Pancreas (tissue), 10 donors: ENCODE measurements at regions not wholly inside any gene's neighbourhood (a gene's known extent, or its start where the extent isn't known, plus 50 kb on each side); places are given as distances from the start of the nearest gene placed in this dataset.

Experiments
- ATAC-seq, 4 donors: fragments of 200-7000 bp; cut with Tn5 transposase; one replicate each; pipeline versions ENCODE4 v1.8.0 to v1.9.1; 2020; ENCODE audit warnings: mild to moderate bottlenecking in 4 of 4, moderate library complexity in 4 of 4
- DNase-seq, 6 donors: peaks; one replicate each; pipeline ENCODE4 v3.0.0-alpha.2; 2020
- FAIRE-seq: peaks from 2 replicates; lab custom pipeline; 2012; peaks lifted over from hg19 to GRCh38; lab: Jason Lieb, UNC
- H3K27ac ChIP-seq, 4 donors: fragments of 200-600 bp; sonication (generic); 1 replicate in 3 of 4; 2 replicates in 1 of 4; pipeline versions ENCODE4 v1.5.0 to v1.8.0; 2020
- H3K27me3 ChIP-seq, 4 donors: fragments of 200-600 bp; one replicate each; pipeline ENCODE4 v1.8.0; 2021
- H3K36me3 ChIP-seq, 3 donors: fragments of 200-600 bp; sonication (generic) in 1 of 3; one replicate each; pipeline versions ENCODE4 v1.5.0 to v1.8.0; 2020 to 2021
- H3K4me1 ChIP-seq, 3 donors: fragments of 200-600 bp; one replicate each; pipeline ENCODE4 v1.8.0; 2021
- H3K4me3 ChIP-seq, 4 donors: fragments of 200-600 bp; sonication (generic) in 2 of 4; one replicate each; pipeline versions ENCODE4 v1.5.0 to v1.8.0; 2020 to 2021
- H3K9me3 ChIP-seq, 4 donors: fragments of 200-600 bp; one replicate each; pipeline ENCODE4 v1.8.0; 2021
- WGBS, 2 donors: extraction: QIAGEN DNeasy Blood & Tissue Kit; methylation state at CpG; one replicate each; pipeline ENCODE4 v1.1.7; 2013; 5-methylcytosine and 5-hydroxymethylcytosine counted together
- intact Hi-C, 3 donors: fragments of 100-400 bp; cut with DNase I; formaldehyde crosslinking; loops; one replicate each; pipeline versions ENCODE4 v1.11.1 to v1.14.2; 2022
- TF ChIP-seq, protein P1 (sequence below), 4 donors: fragments of 200-600 bp; sonication (generic) in 3 of 4; IDR thresholded peaks; one replicate each; pipeline versions ENCODE4 v1.5.0 to v1.8.0; 2021; ENCODE audit warnings: antibody characterized with exemption in 4 of 4
- donor health status: healthy with polysubstance abuse.
- donor health status: DM: no; HTN: no; CAD: no; lungs with moderate emphysema.
- donor health status: DM: no; HTN: no; CAD: no.
- donor health status: control.
- donor health status: control.
- donor health status: Bipolar disorder and iron deficiency.
- donor health status: DM: yes; HTN: yes; CAD: no.
- donor health status: DM: no; HTN: no; CAD: no.
- donor health status: DM: no; HTN: no; CAD: no.
- donor health status: DM: yes; HTN: yes; CAD: no.

DNA sequence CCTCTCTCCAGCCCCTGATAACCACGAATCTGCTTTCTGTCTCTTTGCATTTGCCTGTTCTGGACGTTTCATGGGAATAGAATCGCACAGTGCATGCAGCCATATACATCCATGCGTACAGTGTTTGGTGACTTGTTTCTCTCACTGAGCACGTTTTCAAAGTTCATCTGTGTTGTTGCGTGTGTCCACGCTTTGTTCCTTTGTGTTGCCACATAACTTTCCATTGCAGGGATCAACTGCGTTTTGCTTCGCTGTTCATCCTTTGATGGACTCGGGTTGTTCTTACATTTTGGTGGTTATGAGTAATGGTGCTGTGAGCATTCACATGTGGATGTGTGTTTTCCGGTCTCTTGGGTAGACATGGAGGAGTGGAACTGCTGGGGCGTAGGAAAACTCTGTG, 56.4 kb upstream of the TAMM41 start:
- Histone ChIP-seq H3K9me3 (no peaks in the 10 kb centered on the region), H3K27ac (no peak overlapping the region), H3K36me3 (no peaks in the 10 kb centered on the region), H3K27me3 (peaks cover 0 to 2% (median 0%) of the 10 kb centered on the region in 4 donors), H3K4me3 (no peak overlapping the region), H3K4me1 (no peaks in the 10 kb centered on the region)
- WGBS, 2 donors = 50 to 71% methylated on average over 12 of the region's 12 CpGs
- FAIRE-seq (no peak), DNase-seq (no peak), ATAC-seq (no peak)
- TF ChIP-seq, protein P1, sequence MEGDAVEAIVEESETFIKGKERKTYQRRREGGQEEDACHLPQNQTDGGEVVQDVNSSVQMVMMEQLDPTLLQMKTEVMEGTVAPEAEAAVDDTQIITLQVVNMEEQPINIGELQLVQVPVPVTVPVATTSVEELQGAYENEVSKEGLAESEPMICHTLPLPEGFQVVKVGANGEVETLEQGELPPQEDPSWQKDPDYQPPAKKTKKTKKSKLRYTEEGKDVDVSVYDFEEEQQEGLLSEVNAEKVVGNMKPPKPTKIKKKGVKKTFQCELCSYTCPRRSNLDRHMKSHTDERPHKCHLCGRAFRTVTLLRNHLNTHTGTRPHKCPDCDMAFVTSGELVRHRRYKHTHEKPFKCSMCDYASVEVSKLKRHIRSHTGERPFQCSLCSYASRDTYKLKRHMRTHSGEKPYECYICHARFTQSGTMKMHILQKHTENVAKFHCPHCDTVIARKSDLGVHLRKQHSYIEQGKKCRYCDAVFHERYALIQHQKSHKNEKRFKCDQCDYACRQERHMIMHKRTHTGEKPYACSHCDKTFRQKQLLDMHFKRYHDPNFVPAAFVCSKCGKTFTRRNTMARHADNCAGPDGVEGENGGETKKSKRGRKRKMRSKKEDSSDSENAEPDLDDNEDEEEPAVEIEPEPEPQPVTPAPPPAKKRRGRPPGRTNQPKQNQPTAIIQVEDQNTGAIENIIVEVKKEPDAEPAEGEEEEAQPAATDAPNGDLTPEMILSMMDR (IDR thresholded peaks at IDR 0.05) = no peak
- intact Hi-C loops = no loop called here

DNA sequence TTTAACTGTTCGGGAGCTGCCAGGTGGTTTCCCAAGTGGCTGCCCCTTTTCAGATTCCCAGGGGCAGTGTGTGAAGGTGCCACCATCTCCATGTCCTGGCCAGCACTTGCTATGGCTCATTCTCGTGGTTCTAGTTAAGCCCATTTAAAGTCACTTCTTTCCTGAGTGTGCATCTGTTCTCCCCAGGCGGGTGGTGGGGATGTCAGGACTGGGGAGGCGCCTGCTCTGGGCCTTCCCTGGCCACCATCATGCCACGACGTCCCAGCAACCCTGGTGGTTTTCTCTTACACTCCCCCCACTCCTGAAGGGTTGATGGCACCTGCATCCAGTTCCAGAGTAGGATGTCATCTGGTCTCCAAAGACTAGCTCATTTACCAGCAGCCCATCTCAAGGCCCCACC, 56.8 kb upstream of the TAMM41 start:
- intact Hi-C loops = no loop called here
- WGBS, 2 donors = 54 to 55% methylated on average over 6 of the region's 6 CpGs
- no peak for FAIRE-seq
- no peaks in the 10 kb centered on the region for H3K9me3 ChIP-seq
- peaks cover 0 to 3% (median 0%) of the 10 kb centered on the region in 4 donors for H3K27me3 ChIP-seq
- ATAC-seq = no peak
- TF ChIP-seq, protein P1 (IDR thresholded peaks at IDR 0.05) = no peak
- H3K4me3 ChIP-seq = no peak overlapping the region
- H3K27ac ChIP-seq = no peak overlapping the region
- no peak for DNase-seq
- no peaks in the 10 kb centered on the region for H3K4me1 ChIP-seq
- H3K36me3 ChIP-seq = no peaks in the 10 kb centered on the region

DNA sequence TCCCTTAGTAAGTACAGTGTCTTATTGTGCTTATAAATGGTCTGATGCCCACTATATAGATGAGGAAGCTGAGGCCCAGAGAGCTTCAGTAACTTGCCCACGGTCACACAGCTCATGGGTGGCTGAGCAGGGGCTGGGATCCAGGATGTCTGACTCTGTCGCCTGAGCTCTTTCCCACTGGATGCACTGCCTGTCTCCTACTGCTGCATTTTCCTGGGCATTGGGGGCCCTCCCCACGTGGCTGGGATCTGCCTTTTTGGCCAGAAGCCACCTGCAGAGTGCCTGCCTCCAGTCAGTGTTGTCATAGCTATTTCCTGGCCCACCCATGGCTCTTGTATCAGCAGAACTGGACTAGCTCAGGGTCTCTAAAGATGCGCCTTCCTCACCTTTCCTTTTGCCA, 57.5 kb upstream of the TAMM41 start:
- no peak overlapping the region for H3K27ac ChIP-seq
- intact Hi-C loops = no loop called here
- H3K9me3 ChIP-seq = no peaks in the 10 kb centered on the region
- H3K27me3 ChIP-seq = peaks cover 0 to 3% (median 0%) of the 10 kb centered on the region in 4 donors
- no peaks in the 10 kb centered on the region for H3K4me1 ChIP-seq
- no peaks in the 10 kb centered on the region for H3K36me3 ChIP-seq
- H3K4me3 ChIP-seq = no peak overlapping the region
- 51 to 59% methylated on average over 4 of the region's 4 CpGs for WGBS, 2 donors
- FAIRE-seq (no peak), DNase-seq (no peak), ATAC-seq (no peak)
- TF ChIP-seq, protein P1 (IDR thresholded peaks at IDR 0.05) = no peak

DNA sequence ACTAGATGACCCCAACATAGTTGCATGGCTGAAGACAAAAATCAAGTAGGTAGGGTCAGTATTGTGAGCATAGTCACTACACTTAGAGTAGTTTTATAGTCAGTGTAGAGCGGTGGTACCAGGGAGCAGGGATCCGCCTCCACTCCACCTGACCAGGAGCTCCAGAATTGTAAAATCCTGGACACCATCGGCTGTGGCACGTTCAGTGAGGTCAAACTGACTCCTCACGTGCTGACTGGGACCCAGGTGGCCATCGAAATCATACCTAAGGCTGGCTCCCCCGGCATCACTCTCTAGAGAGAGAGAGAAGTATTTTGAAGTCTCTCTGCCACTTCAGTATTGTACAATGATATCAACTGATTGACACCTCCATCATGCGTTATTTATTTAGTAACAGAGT, 59.7 kb upstream of the TAMM41 start:
- Histone ChIP-seq H3K36me3 (no peaks in the 10 kb centered on the region), H3K27me3 (peaks cover 0 to 3% (median 0%) of the 10 kb centered on the region in 4 donors), H3K4me1 (no peaks in the 10 kb centered on the region), H3K27ac (no peak overlapping the region), H3K4me3 (no peak overlapping the region), H3K9me3 (no peaks in the 10 kb centered on the region)
- 68 to 72% methylated on average over 8 of the region's 8 CpGs for WGBS, 2 donors
- TF ChIP-seq, protein P1 (IDR thresholded peaks at IDR 0.05) = no peak
- FAIRE-seq (no peak), DNase-seq (no peak), ATAC-seq (no peak)
- intact Hi-C loops = no loop called here

DNA sequence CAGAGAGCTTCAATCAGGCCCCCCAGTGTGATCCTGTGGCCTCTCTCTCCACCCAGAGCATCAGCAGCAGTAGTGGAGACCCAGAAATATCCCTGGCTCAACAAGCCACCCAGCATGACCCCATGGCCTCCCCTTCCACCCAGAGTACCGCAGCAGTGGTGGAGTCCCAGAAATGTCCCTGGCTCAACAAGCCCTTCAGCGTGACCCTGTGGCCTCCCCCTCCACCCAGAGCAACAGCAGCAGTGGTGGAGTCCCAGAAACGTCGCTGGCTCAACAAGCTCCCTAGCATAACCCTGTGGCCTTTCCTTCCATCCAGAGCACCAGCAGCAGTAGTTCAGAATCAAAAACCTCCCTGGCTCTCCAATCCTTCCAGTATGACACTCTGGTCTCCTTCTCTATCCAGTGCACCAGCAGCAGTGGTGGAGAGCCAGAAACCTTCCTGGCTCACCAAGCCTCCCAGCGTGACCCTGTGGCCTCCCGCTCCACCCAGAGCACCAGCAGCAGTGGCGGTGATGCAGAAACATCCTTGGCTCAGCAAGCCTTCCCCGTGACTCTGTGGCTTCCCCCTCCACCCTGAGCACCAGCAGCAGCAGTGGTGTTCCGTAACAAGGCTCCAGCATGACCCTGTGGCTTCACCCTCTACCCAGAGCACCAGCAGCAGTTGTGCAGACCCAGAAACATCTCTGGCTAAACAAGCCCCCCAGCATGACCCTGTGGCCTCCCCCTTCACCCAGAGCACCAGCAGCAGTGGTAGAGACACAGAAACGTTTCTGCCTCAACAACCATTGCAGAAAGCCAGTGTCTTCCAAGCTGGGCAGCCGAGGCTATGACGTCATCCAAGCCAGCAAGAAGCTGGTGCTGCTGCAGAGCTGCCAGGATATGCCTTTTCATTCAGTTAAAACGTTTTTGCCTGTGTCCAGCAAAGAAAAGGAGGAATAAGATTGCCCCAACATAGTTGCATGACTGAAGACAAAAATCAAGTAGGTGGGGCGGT, 61.3 kb upstream of the TAMM41 start:
- H3K9me3 ChIP-seq = no peaks in the 10 kb centered on the region
- H3K4me3 ChIP-seq = no peak overlapping the region
- H3K4me1 ChIP-seq = no peaks in the 10 kb centered on the region
- no peak for ATAC-seq
- H3K36me3 ChIP-seq = no peaks in the 10 kb centered on the region
- DNase-seq = no peak
- peaks cover 0 to 3% (median 0%) of the 10 kb centered on the region in 4 donors for H3K27me3 ChIP-seq
- TF ChIP-seq, protein P1 (IDR thresholded peaks at IDR 0.05) = no peak
- WGBS, 2 donors = 49 to 58% methylated on average over 14 of the region's 14 CpGs
- FAIRE-seq = no peak
- no peak overlapping the region for H3K27ac ChIP-seq
- intact Hi-C loops = no loop called here
